Hepatocyte (in vitro differentiated cells): ENCODE measurements at regions not wholly inside any gene's neighbourhood (a gene's known extent, or its start where the extent isn't known, plus 50 kb on each side); places are given as distances from the start of the nearest gene placed in this dataset.
"Not testable (repeated sequence)": the region's sequence is repeated elsewhere in the genome, so short reads cannot be mapped to it uniquely, and the experiment has no call there.

Experiments
- DNase-seq: peaks from one replicate; pipeline ENCODE4 v3.0.0-alpha.2; 2016; ENCODE audit warnings: low spot score
- H2AFZ ChIP-seq: fragments of 200-600 bp; sonication (generic); 2 replicates; pipeline ENCODE4 v1.6.0; 2016; ENCODE audit warnings: antibody characterized with exemption, mild to moderate bottlenecking
- H3K27ac ChIP-seq: fragments of 200-600 bp; sonication (generic); 2 replicates; pipeline ENCODE4 v1.5.1; 2016; ENCODE audit warnings: mild to moderate bottlenecking
- H3K27me3 ChIP-seq: fragments of 200-600 bp; sonication (generic); 2 replicates; pipeline ENCODE4 v1.6.1; 2016
- H3K36me3 ChIP-seq: fragments of 200-600 bp; sonication (generic); replicated peaks from 2 replicates; pipeline ENCODE4 v1.5.1; 2016; ENCODE audit warnings: low read depth; ENCODE audit not compliant: insufficient read depth
- H3K4me1 ChIP-seq: fragments of 200-600 bp; sonication (generic); 2 replicates; pipeline ENCODE4 v1.5.1; 2016; ENCODE audit warnings: mild to moderate bottlenecking, moderate library complexity; ENCODE audit not compliant: insufficient read depth
- H3K4me2 ChIP-seq: fragments of 200-600 bp; sonication (generic); 2 replicates; pipeline ENCODE4 v1.6.0; 2016
- H3K4me3 ChIP-seq: fragments of 200-600 bp; sonication (generic); 2 replicates; pipeline ENCODE4 v1.5.1; 2016; ENCODE audit warnings: mild to moderate bottlenecking
- H3K79me2 ChIP-seq: fragments of 200-600 bp; sonication (generic); 2 replicates; pipeline ENCODE4 v1.6.0; 2017; ENCODE audit warnings: mild to moderate bottlenecking
- H3K9me2 ChIP-seq: fragments of 200-600 bp; sonication (generic); replicated peaks from 2 replicates; pipeline ENCODE4 v1.6.0; 2017; ENCODE audit warnings: mild to moderate bottlenecking; ENCODE audit not compliant: insufficient read depth
- H3K9me3 ChIP-seq: fragments of 200-600 bp; sonication (generic); 2 replicates; pipeline ENCODE4 v1.5.1; 2016; ENCODE audit warnings: low read depth, mild to moderate bottlenecking
- H4K20me1 ChIP-seq: fragments of 200-600 bp; sonication (generic); 2 replicates; pipeline ENCODE4 v1.6.0; 2016; ENCODE audit warnings: mild to moderate bottlenecking; ENCODE audit not compliant: insufficient read depth, poor library complexity, severe bottlenecking
- CTCF ChIP-seq: fragments of 200-600 bp; sonication (generic); IDR thresholded peaks from 2 replicates; pipeline ENCODE4 v1.5.1; 2016; ENCODE audit warnings: antibody characterized with exemption, mild to moderate bottlenecking; ENCODE audit not compliant: poor library complexity
- EZH2 ChIP-seq: fragments of 200-600 bp; sonication (generic); IDR thresholded peaks from 2 replicates; pipeline ENCODE4 v1.6.1; 2016; ENCODE audit warnings: antibody characterized with exemption, mild to moderate bottlenecking, borderline replicate concordance
- EZH2phosphoT487 ChIP-seq: fragments of 200-600 bp; sonication (generic); IDR thresholded peaks from one replicate; pipeline ENCODE4 v1.6.1; 2018; ENCODE audit warnings: antibody characterized with exemption, mild to moderate bottlenecking, low read depth, moderate library complexity; ENCODE audit not compliant: unreplicated experiment, severe bottlenecking
- WGBS: methylation state at CpG from one replicate; pipeline ENCODE4 v1.1.6; 2016; ENCODE audit warnings: low lambda C conversion rate; ENCODE audit errors: missing lambda C conversion rate; 5-methylcytosine and 5-hydroxymethylcytosine counted together

DNA sequence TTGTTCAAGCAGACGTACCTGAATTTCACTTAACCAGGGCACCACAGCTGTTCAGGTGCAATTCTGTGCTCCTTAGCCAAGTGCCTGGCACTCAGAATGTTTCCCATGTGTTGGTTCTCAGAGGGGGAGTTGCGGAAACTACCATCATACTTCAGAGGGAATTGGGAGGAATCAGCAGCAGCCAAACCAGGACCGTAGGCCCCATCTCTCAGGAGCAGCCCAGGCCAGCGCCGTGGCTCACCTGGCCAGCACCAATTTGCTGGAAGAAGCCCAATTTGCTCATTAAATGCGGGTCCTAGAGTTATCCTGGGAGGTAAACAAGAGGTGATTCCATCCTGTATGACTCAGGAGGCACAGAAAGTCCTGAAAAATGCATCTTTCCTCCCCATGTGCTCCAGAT is 435.4 kb downstream of the BRD1 start:
- Histone ChIP-seq H3K36me3 (no peaks in the 10 kb centered on the region), H3K27ac (no peak overlapping the region), H4K20me1 (no peaks in the 10 kb centered on the region), H2AFZ (no peak overlapping the region), H3K79me2 (no peaks in the 10 kb centered on the region), H3K9me2 (no peaks in the 10 kb centered on the region), H3K4me1 (no peaks in the 10 kb centered on the region), H3K4me3 (no peak overlapping the region), H3K4me2 (no peak overlapping the region), H3K27me3 (no peaks in the 10 kb centered on the region), H3K9me3 (no peaks in the 10 kb centered on the region)
- DNase-seq: no peak
- TF ChIP-seq CTCF: no peak
- no peak for TF ChIP-seq EZH2
- TF ChIP-seq EZH2phosphoT487: no peak
- WGBS: 73% methylated on average over 6 of the region's 6 CpGs

GRCh38 chr22:49391436-49391835 is 436.2 kb downstream of the BRD1 start:
- Histone ChIP-seq H3K79me2 (no peaks in the 10 kb centered on the region), H3K4me1 (no peaks in the 10 kb centered on the region), H3K4me2 (no peak overlapping the region), H3K27me3 (no peaks in the 10 kb centered on the region), H3K9me2 (no peaks in the 10 kb centered on the region), H2AFZ (no peak overlapping the region), H3K36me3 (no peaks in the 10 kb centered on the region), H3K9me3 (no peaks in the 10 kb centered on the region), H3K4me3 (no peak overlapping the region), H4K20me1 (no peaks in the 10 kb centered on the region), H3K27ac (no peak overlapping the region)
- DNase-seq: no peak
- TF ChIP-seq EZH2phosphoT487: no peak
- TF ChIP-seq CTCF: no peak
- no peak for TF ChIP-seq EZH2
- 90% methylated on average over 18 of the region's 18 CpGs for WGBS

GRCh38 chr22:49390954-49391353 is 436.7 kb downstream of the BRD1 start:
- no peak for TF ChIP-seq EZH2phosphoT487
- TF ChIP-seq EZH2: no peak
- no peak for TF ChIP-seq CTCF
- H3K9me2 ChIP-seq: no peaks in the 10 kb centered on the region
- no peaks in the 10 kb centered on the region for H4K20me1 ChIP-seq
- no peaks in the 10 kb centered on the region for H3K9me3 ChIP-seq
- no peaks in the 10 kb centered on the region for H3K4me1 ChIP-seq
- no peak for DNase-seq
- H3K79me2 ChIP-seq: no peaks in the 10 kb centered on the region
- no peak overlapping the region for H2AFZ ChIP-seq
- no peak overlapping the region for H3K4me3 ChIP-seq
- no peaks in the 10 kb centered on the region for H3K27me3 ChIP-seq
- H3K27ac ChIP-seq: no peak overlapping the region
- H3K36me3 ChIP-seq: no peaks in the 10 kb centered on the region
- 97% methylated on average over 7 of the region's 7 CpGs for WGBS
- H3K4me2 ChIP-seq: no peak overlapping the region

DNA sequence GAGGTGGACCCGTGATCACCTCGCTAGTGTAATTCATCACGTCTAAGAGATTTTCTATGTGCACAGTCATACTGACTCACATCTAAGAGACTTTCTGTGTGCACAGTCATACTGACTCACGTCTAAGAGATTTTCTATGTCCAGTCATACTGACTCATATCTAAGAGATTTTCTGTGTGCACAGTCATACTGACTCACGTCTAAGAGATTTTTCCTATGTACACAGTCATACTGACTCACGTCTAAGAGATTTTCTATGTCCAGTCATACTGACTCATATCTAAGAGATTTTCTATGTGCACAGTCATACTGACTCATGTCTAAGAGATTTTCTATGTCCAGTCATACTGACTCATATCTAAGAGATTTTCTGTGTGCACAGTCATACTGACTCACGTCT is 443.8 kb downstream of the BRD1 start:
- H3K79me2 ChIP-seq, H3K4me3 ChIP-seq, DNase-seq, H3K27me3 ChIP-seq, H4K20me1 ChIP-seq, H3K4me1 ChIP-seq, H3K27ac ChIP-seq, H3K9me2 ChIP-seq, H2AFZ ChIP-seq, H3K4me2 ChIP-seq, H3K36me3 ChIP-seq, H3K9me3 ChIP-seq: not testable (repeated sequence)
- WGBS: 67% methylated on average over 6 of the region's 7 CpGs
